Fibroblast of lung (primary cell): ENCODE measurements at regions not wholly inside any gene's neighbourhood (a gene's known extent, or its start where the extent isn't known, plus 50 kb on each side); places are given as distances from the start of the nearest gene placed in this dataset.

ENCODE experiments used
- EZH2 ChIP-seq: IDR thresholded peaks from 2 replicates; pipeline ENCODE4 v1.5.1; 2012; ENCODE audit warnings: low read length, control low read depth, mild to moderate bottlenecking; ENCODE audit errors: missing control alignments
- TF ChIP-seq, protein P1 (sequence below), 2 donors: IDR thresholded peaks in 1 of 2; conservative IDR thresholded peaks in 1 of 2; 1 replicate in 1 of 2; 2 replicates in 1 of 2; pipeline ENCODE4 v1.5.1; 2011 to 2012; ENCODE audit warnings: low read length in 2 of 2, control low read depth in 1 of 2, inconsistent platforms in 1 of 2, low read depth in 1 of 2, mild to moderate bottlenecking in 1 of 2

DNA sequence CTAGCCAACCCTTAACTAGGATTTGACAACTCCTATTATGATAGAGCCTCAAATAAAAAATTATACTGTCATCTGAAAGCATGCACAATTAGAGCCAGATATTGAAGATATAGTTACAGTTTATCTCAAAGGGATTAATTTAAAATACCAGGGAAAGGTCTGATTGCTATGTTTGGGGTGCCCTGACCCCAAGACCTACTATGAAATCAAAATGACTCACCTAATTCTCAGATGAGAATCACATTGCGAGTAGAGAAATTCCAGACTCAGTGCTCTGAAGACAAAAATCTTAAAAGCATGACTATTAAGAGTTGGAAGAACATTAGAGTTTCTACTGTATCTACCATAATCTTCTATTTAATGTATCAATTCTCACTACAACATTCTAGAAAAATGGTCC lies 297.1 kb downstream of the AHR start:
- no peak for TF ChIP-seq EZH2
- TF ChIP-seq, protein P1, sequence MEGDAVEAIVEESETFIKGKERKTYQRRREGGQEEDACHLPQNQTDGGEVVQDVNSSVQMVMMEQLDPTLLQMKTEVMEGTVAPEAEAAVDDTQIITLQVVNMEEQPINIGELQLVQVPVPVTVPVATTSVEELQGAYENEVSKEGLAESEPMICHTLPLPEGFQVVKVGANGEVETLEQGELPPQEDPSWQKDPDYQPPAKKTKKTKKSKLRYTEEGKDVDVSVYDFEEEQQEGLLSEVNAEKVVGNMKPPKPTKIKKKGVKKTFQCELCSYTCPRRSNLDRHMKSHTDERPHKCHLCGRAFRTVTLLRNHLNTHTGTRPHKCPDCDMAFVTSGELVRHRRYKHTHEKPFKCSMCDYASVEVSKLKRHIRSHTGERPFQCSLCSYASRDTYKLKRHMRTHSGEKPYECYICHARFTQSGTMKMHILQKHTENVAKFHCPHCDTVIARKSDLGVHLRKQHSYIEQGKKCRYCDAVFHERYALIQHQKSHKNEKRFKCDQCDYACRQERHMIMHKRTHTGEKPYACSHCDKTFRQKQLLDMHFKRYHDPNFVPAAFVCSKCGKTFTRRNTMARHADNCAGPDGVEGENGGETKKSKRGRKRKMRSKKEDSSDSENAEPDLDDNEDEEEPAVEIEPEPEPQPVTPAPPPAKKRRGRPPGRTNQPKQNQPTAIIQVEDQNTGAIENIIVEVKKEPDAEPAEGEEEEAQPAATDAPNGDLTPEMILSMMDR (conservative IDR thresholded peaks at IDR 0.05 in 1 of 2, IDR thresholded peaks at IDR 0.05 in 1 of 2; ENCODE audit: low read depth in 1 of 2, low read length in 2 of 2), result no peak
